SH-SY5Y (cell line): ENCODE measurements at regions not wholly inside any gene's neighbourhood (a gene's known extent, or its start where the extent isn't known, plus 50 kb on each side); places are given as distances from the start of the nearest gene placed in this dataset.

Experiments
- GATA2 ChIP-seq: IDR thresholded peaks from 2 replicates; pipeline ENCODE4 v1.6.1; 2011; ENCODE audit warnings: mild to moderate bottlenecking, low read depth, low read length
- GATA3 ChIP-seq: IDR thresholded peaks from 2 replicates; pipeline ENCODE4 v1.6.1; 2011; ENCODE audit warnings: low read depth, mild to moderate bottlenecking, low read length, moderate library complexity

DNA sequence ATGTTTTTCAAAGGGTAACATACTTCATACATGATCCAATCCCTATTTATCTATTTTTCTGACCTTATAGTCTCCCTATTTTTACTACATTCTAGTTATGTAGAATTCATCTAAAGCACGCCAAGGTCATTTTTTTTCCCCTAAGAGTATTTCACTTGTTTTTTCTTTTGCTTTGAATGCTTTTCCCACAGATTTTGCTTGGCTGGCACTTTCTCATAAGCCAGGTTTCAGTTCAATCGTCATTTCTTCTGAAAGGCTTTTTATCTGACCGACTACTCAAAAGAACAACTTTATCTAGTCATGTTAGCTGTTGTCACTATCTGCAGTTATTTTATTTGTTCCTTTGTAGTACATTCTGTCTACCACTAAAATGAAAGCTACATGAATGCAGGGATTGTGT, 1274.6 kb downstream of the REEP3 start:
- no peak for TF ChIP-seq GATA2
- no peak for TF ChIP-seq GATA3
